H9 (cell line): ENCODE measurements at regions not wholly inside any gene's neighbourhood (a gene's known extent, or its start where the extent isn't known, plus 50 kb on each side); places are given as distances from the start of the nearest gene placed in this dataset.

Source experiments
- DNase-seq: peaks from one replicate; pipeline ENCODE4 v3.0.0-alpha.2; 2017
- H2AFZ ChIP-seq: one replicate; pipeline ENCODE4 v1.6.1; 2013; ENCODE audit warnings: mild to moderate bottlenecking, low read length, control low read depth, moderate library complexity
- H2AK5ac ChIP-seq: 2 replicates; pipeline ENCODE4 v1.6.1; 2013; ENCODE audit warnings: low read length, control low read depth, mixed read lengths; ENCODE audit not compliant: insufficient read length
- H2BK120ac ChIP-seq: one replicate; pipeline ENCODE4 v1.6.1; 2013; ENCODE audit warnings: low read depth, mild to moderate bottlenecking, low read length, control low read depth, inconsistent platforms; ENCODE audit not compliant: poor library complexity, severe bottlenecking
- H2BK12ac ChIP-seq: 2 replicates; pipeline ENCODE4 v1.6.1; 2013; ENCODE audit warnings: low read length, control low read depth, mixed read lengths, low read depth; ENCODE audit not compliant: insufficient read length
- H2BK15ac ChIP-seq: 2 replicates; pipeline ENCODE4 v1.6.1; 2013; ENCODE audit warnings: low read depth, low read length, control low read depth
- H2BK20ac ChIP-seq: one replicate; pipeline ENCODE4 v1.6.1; 2013; ENCODE audit warnings: low read depth, mild to moderate bottlenecking, low read length, control low read depth, inconsistent platforms; ENCODE audit not compliant: poor library complexity, severe bottlenecking
- H2BK5ac ChIP-seq: 2 replicates; pipeline ENCODE4 v1.6.1; 2013; ENCODE audit warnings: low read length, control low read depth, mixed read lengths; ENCODE audit not compliant: insufficient read length
- H3K14ac ChIP-seq: 2 replicates; pipeline ENCODE4 v1.6.1; 2013; ENCODE audit warnings: low read length, control low read depth; ENCODE audit not compliant: insufficient read depth
- H3K18ac ChIP-seq: 2 replicates; pipeline ENCODE4 v1.6.1; 2013; ENCODE audit warnings: low read depth, mild to moderate bottlenecking, mixed read lengths, low read length, control low read depth; ENCODE audit not compliant: insufficient read length
- H3K23ac ChIP-seq: 2 replicates; pipeline ENCODE4 v1.6.1; 2013; ENCODE audit warnings: low read length, control low read depth, mixed read lengths, low read depth; ENCODE audit not compliant: insufficient read length
- H3K23me2 ChIP-seq: 2 replicates; pipeline ENCODE4 v1.6.1; 2013; ENCODE audit warnings: low read depth, mild to moderate bottlenecking, mixed read lengths, low read length, control low read depth; ENCODE audit not compliant: insufficient read length, poor library complexity, severe bottlenecking
- H3K27ac ChIP-seq: 2 replicates; pipeline ENCODE4 v1.5.1; 2013; ENCODE audit warnings: low read length, control low read depth, mixed read lengths, low read depth; ENCODE audit not compliant: insufficient read length
- H3K27me3 ChIP-seq: 2 replicates; pipeline ENCODE4 v1.6.1; 2013; ENCODE audit warnings: low read length, control low read depth, inconsistent platforms; ENCODE audit not compliant: insufficient read depth
- H3K4ac ChIP-seq: 2 replicates; pipeline ENCODE4 v1.6.1; 2013; ENCODE audit warnings: low read depth, mild to moderate bottlenecking, control low read depth, inconsistent platforms, low read length, moderate library complexity
- H3K4me1 ChIP-seq: 2 replicates; pipeline ENCODE4 v1.6.1; 2013; ENCODE audit warnings: low read length, control low read depth, inconsistent platforms; ENCODE audit not compliant: insufficient read depth
- H3K4me2 ChIP-seq: 2 replicates; pipeline ENCODE4 v1.6.1; 2013; ENCODE audit warnings: low read length, control low read depth, mixed read lengths; ENCODE audit not compliant: insufficient read length, insufficient read depth
- H3K56ac ChIP-seq: 2 replicates; pipeline ENCODE4 v1.6.1; 2013; ENCODE audit warnings: low read depth, mild to moderate bottlenecking, mixed read lengths, low read length, control low read depth; ENCODE audit not compliant: insufficient read length
- H3K79me1 ChIP-seq: 2 replicates; pipeline ENCODE4 v1.6.1; 2013; ENCODE audit warnings: low read depth, mild to moderate bottlenecking, moderate library complexity, low read length, control low read depth, inconsistent platforms; ENCODE audit not compliant: insufficient read depth, poor library complexity, severe bottlenecking
- H3K79me2 ChIP-seq: 2 replicates; pipeline ENCODE4 v1.6.1; 2013; ENCODE audit warnings: low read length, control low read depth, inconsistent platforms; ENCODE audit not compliant: insufficient read depth
- H3K9ac ChIP-seq: 2 replicates; pipeline ENCODE4 v1.6.1; 2013; ENCODE audit warnings: low read length, control low read depth, mixed read lengths; ENCODE audit not compliant: insufficient read length; ENCODE audit errors: extremely low read depth
- H3K9me3 ChIP-seq: one replicate; pipeline ENCODE4 v1.6.1; 2013; ENCODE audit warnings: low read depth, low read length, inconsistent platforms; ENCODE audit not compliant: control insufficient read depth
- H3T11ph ChIP-seq: one replicate; pipeline ENCODE4 v1.6.1; 2013; ENCODE audit warnings: mild to moderate bottlenecking, low read length, control low read depth, inconsistent platforms
- H4K20me1 ChIP-seq: one replicate; pipeline ENCODE4 v1.6.1; 2013; ENCODE audit not compliant: control insufficient read depth, insufficient read length, insufficient read depth
- H4K5ac ChIP-seq: 2 replicates; pipeline ENCODE4 v1.6.1; 2013; ENCODE audit warnings: low read depth, mild to moderate bottlenecking, mixed read lengths, low read length, control low read depth; ENCODE audit not compliant: insufficient read length
- H4K8ac ChIP-seq: replicated peaks from 2 replicates; pipeline ENCODE4 v1.6.1; 2013; ENCODE audit warnings: low read length, control low read depth, mixed read lengths, low read depth; ENCODE audit not compliant: insufficient read length
- H4K91ac ChIP-seq: 2 replicates; pipeline ENCODE4 v1.6.1; 2013; ENCODE audit warnings: low read depth, mild to moderate bottlenecking, moderate library complexity, mixed read lengths, low read length, control low read depth; ENCODE audit not compliant: insufficient read length
- H3K27ac Mint-ChIP-seq, 3 experiments: 2 replicates in 2 of 3; 3 replicates in 1 of 3; pipeline ENCODE4 v1.8.0; 2020 to 2021; ENCODE audit warnings: mixed read lengths in 3 of 3, mild to moderate bottlenecking in 1 of 3, moderate library complexity in 1 of 3
- H3K27me3 Mint-ChIP-seq: 2 replicates; pipeline ENCODE4 v1.8.0; 2021; ENCODE audit warnings: low read depth, mild to moderate bottlenecking, moderate library complexity, mixed read lengths
- H3K36me3 Mint-ChIP-seq, 3 experiments: 2 replicates in 2 of 3; 3 replicates in 1 of 3; pipeline ENCODE4 v1.8.0; 2020 to 2021; ENCODE audit warnings: low read depth in 3 of 3, mixed read lengths in 3 of 3; ENCODE audit not compliant: insufficient read depth in 1 of 3
- H3K4me1 Mint-ChIP-seq, 2 experiments: 2 replicates each; pipeline ENCODE4 v1.8.0; 2020; ENCODE audit warnings: mixed read lengths in 2 of 2
- H3K4me3 Mint-ChIP-seq, 2 experiments: 2 replicates in 1 of 2; 3 replicates in 1 of 2; pipeline ENCODE4 v1.8.0; 2020 to 2021; ENCODE audit warnings: mild to moderate bottlenecking in 2 of 2, mixed read lengths in 2 of 2, moderate library complexity in 1 of 2
- H3K9me3 Mint-ChIP-seq, 2 experiments: 2 replicates in 1 of 2; 3 replicates in 1 of 2; pipeline ENCODE4 v1.8.0; 2020; ENCODE audit warnings: mild to moderate bottlenecking in 2 of 2, mixed read lengths in 2 of 2, moderate library complexity in 1 of 2
- CTCF ChIP-seq: fragments of 200-600 bp; sonication (generic); conservative IDR thresholded peaks from 3 replicates; pipeline ENCODE4 v1.8.0; 2021; ENCODE audit warnings: antibody characterized with exemption, mild to moderate bottlenecking
- WGBS: extraction: QIAGEN DNeasy Blood & Tissue Kit; methylation state at CpG from one replicate; pipeline ENCODE4 v1.1.7; 2013; ENCODE audit warnings: missing lambda C conversion rate, low lambda C conversion rate, mixed read lengths; ENCODE audit not compliant: insufficient read length; ENCODE audit errors: extremely low coverage; 5-methylcytosine and 5-hydroxymethylcytosine counted together

GRCh38 chr10:78247821-78248220 is 214.2 kb downstream of the RPS24 start:
- Histone ChIP-seq H3K79me1 (no peaks in the 10 kb centered on the region), H3K14ac (no peak overlapping the region), H3K23me2 (no peaks in the 10 kb centered on the region), H3K79me2 (no peaks in the 10 kb centered on the region), H2BK15ac (no peak overlapping the region), H3K18ac (no peak overlapping the region), H3K23ac (no peak overlapping the region), H4K8ac (no peak overlapping the region), H2AK5ac (no peak overlapping the region), H3K9ac (no peak overlapping the region), H4K20me1 (no peaks in the 10 kb centered on the region), H3K9me3 (no peaks in the 10 kb centered on the region), H2BK12ac (no peak overlapping the region), H2BK5ac (no peak overlapping the region), H3K27me3 (no peaks in the 10 kb centered on the region), H3K4ac (no peak overlapping the region), H3K56ac (no peak overlapping the region), H3T11ph (no peak overlapping the region), H4K5ac (no peak overlapping the region), H2AFZ (no peak overlapping the region), H3K4me2 (no peak overlapping the region), H2BK120ac (no peak overlapping the region), H3K4me1 (no peaks in the 10 kb centered on the region), H2BK20ac (no peak overlapping the region), H3K27ac (no peak overlapping the region), H4K91ac (no peak overlapping the region)
- WGBS: no CpG with 5 or more reads among the region's 1 CpG
- peaks cover 3% of the 10 kb centered on the region for H3K27me3 Mint-ChIP-seq
- peaks cover 2 to 24% (median 2%) of the 10 kb centered on the region in 3 experiments; a peak in 6 of 7 replicates for H3K36me3 Mint-ChIP-seq
- no peak overlapping the region for H3K4me3 Mint-ChIP-seq
- no peak for DNase-seq
- TF ChIP-seq CTCF: no peak
- H3K4me1 Mint-ChIP-seq: peaks cover 7 to 9% of the 10 kb centered on the region in 2 experiments
- H3K9me3 Mint-ChIP-seq: peaks cover 24 to 25% of the 10 kb centered on the region in 2 experiments
- H3K27ac Mint-ChIP-seq: no peak overlapping the region
